Ecto neural progenitor cell (in vitro differentiated cells): ENCODE measurements at regions not wholly inside any gene's neighbourhood (a gene's known extent, or its start where the extent isn't known, plus 50 kb on each side); places are given as distances from the start of the nearest gene placed in this dataset.

Source experiments
- DNase-seq: peaks from one replicate; pipeline ENCODE4 v3.0.0-alpha.2; 2018; ENCODE audit warnings: low spot score

GRCh38 chr5:28780083-28780692 lies 1741.8 kb upstream of the CDH9 start:
- no peak for DNase-seq

DNA sequence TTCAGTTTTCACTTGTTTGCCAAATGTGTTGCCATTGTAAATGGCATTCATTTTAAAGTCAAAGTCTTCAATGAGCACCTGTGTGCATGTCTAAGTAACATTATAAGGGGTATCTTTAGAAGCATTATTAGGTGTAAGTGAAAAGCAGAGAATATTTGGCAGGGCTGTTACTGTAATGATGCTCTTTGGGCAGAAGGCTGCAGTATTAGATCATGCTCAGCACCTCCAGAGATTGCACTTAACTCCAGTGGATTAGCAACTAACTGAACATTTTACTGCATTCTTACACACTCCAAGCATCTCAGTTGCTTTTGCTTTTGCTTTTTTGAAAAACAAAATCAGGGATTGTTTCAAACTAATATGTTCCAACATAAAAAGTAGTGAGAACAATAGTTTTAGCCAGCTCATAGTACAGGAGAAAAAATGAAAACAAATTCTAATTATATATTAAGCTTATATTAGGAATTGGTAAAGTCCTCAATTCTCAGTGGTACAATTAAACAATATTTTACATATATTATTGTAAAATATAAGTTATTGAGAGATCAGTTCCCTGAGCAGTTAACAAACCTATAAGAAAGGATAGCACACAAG lies 1740.9 kb upstream of the CDH9 start:
- no peak for DNase-seq

DNA sequence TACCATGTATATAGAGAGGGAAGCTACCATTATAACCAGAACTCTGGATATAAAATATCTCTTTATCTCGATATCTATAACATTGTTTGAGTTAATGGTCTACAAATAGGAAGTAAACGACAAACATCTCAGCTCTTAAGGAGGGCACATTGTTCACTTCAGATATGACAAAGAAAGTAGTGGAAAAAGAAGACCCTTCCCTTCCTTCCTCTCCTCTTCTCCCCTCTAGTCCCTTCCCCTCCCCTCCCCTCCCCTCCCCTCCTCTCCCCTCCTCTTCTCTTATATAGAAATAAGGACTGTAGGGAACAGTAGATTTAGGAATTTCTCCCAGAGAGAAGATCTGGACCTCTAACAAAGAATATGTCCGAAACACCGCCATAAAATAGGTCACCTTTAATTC lies 1731.9 kb upstream of the CDH9 start:
- DNase-seq, result no peak

DNA sequence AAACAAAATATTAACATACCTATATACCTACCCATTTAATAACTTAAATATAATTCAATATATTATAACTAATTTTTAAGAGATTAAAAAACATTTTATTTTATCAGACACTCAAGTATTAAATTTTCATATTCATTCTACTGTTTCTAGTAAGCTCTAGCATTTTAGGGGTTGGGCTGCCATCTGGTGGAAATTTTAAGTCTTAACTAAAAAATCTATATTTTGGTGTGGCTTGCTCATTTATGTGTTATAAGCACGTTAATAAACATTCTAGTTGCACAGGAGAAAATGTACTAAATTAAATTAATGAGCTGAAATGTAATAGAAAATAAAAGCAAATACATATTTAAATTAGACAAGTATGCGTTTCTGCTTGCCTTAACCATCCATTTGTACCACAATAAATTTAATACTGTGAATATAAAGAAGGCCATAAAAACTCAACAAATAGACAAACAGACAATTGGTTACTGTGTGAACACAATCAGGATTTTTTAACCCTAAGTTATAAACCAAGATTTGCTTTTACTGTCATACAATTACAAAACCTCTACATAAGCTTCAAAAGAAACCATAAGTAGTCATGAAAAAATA lies 1728.3 kb upstream of the CDH9 start:
- DNase-seq, result no peak

DNA sequence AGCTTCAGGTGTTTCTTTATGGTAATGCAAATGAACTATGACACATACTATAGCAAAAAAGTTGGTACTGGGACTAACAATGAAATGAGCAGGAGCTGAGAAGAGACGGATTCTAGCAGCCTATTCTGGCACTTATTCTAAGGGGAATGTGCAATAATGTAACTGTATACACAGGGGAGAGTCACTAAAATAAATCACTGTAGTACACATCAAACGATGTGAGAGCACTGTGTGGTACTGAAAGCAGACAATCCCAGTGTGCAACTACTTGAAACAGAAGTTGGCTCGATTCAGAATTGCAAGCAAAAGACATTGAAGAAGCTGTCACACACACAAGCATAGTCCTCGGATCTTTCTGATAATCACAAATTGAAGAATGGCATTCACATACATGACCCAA lies 1713.0 kb upstream of the CDH9 start:
- no peak for DNase-seq

GRCh38 chr5:28750251-28750650 lies 1711.9 kb upstream of the CDH9 start:
- no peak for DNase-seq

- DNase-seq, result no peak
These were observed 1710.1 kb upstream of the CDH9 start for GRCh38 chr5:28748446-28748845.

DNA sequence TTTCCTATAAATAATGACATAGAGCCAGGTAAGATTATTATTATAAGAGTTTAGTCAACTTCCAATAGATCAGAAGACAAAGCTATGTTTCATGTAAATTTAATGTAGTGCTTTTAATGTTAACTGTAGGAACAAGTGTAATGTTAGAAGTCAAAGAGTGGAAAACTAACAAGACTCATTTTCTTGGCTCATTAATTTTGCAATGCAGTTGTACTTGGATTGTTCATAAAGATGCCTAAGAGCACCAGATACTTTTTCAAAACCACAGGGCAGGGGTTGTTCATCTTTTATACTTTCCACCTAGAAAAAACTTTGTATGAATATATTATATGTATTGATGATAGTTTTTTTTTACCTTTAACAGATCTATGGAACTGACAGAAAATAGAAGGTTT lies 1705.3 kb upstream of the CDH9 start:
- DNase-seq, result no peak

DNA sequence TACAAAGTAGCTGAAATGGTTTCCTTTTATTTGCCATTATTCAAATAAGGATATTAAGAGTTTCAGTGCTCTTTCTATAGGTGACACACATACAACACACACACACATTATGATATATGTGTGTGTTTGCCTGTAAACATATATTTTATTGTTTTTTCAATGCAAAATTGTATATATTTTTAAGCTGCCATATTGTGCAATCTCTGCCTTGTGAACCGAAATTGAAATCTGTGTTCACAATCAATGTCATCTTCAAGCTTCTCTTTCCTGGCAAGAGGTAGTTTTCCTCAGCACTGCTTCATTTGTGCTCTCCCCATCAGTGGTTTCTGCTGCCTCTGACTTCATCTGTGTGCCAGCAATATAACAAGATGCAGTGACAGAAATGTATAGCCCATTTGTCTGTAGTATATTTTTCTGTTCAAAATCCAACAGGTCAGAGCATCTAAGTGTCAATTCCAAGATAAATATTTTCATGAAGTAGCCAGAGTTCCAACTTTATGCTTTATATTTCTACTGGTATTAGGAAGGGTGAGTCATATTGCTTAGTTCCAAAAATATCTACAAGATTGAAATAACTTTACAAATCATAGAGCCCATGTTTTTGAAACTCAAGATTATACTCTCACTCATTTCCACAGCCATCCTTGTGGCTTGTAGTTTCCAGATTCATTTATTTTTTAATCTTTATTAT lies 1704.8 kb upstream of the CDH9 start:
- DNase-seq, result no peak

DNA sequence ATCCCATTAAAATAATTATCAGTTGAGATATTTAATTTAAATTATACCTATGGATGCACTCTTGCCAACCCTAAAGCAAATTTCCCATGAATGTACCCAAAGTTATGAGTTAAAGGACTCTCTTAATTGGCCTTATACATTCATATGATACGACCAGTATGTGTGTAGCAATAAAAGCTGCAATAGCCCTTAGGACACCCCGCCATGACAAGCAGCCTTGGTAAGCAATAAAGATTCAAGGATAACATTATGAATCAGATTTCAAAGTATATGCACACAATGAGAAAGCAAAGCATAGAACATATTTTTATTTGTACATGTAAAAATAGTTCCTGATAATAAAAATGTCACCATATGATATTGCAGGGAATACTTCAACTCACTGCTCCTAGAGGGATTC lies 1699.3 kb upstream of the CDH9 start:
- DNase-seq, result no peak

GRCh38 chr5:28737222-28737621 lies 1698.8 kb upstream of the CDH9 start:
- no peak for DNase-seq

- DNase-seq, result no peak
These were observed 1696.0 kb upstream of the CDH9 start for GRCh38 chr5:28734396-28734795.

GRCh38 chr5:28729067-28729466 lies 1690.7 kb upstream of the CDH9 start:
- no peak for DNase-seq

DNA sequence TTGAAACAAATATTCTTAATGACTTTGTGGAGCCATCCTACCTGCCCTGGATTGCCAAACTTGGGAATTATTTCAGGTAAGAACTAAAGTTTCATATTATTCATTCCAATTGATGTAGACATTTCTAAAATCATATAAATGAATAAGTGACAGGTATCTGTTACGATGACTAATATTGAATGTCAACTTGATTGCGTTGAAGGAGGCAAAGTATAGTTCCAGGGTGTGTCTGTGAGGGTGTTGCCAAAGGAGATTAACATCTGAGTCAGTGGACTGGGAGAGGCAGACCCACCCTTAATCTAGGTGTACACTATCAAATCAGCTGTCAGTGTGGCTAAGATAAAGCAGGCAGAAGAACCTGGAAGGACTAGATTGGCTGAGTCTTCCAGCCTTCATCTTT lies 1688.4 kb upstream of the CDH9 start:
- DNase-seq, result no peak

DNA sequence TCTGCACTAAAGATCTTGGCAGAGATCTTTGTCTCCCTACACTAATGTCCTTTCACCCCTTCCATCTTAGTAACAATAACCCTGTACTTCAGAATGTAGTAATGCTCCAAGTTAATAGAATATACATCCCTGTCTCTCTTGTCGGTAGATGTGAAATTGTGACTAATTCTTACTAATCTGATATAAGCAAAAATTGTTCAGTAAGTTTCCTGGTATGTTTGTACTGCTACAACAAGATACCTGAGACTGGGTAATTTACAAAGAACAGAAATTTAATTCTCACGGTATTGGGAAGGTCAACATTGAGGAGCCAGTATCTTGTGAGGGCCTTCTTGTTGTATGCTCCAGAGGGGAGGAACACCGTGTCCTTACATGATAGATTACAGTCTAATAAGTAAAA lies 1686.6 kb upstream of the CDH9 start:
- no peak for DNase-seq

DNA sequence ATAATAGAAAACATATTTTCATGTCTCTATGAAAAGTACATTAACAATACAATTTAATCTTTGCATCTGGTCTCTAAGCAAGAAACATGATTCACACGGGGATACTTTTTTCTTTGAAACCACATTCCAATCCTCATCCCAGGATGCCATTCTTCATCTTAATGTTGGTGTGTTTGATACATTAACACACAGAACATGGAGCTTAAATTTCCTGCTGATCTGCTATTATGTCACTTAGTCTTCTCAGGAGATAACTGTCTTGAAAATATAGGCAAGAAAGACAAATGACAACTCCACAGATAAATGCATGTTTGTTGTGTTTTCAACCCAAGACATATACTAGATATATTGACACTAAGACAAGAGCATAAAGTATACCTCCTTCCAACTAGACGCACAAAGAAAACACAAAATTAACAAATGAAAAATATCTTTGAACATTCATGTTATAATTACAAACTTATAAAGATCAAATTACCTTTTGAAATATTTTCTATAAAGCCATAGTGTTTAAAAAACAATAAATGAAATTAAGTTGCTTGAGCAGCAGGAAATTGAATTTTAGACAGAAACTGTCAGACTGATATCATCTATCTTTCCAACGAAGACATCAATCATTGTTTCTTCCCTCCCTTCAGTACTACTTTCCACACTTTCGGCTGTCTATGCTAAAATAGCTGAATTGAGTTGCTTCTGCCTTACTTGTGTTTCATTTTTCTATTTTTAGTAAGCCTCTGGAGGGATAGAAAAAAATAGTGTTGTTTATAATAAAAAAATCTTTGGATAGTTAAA lies 1676.7 kb upstream of the CDH9 start:
- DNase-seq, result no peak

GRCh38 chr5:28710360-28710759 lies 1672.0 kb upstream of the CDH9 start:
- DNase-seq, result no peak

- no peak for DNase-seq
These were observed 1670.1 kb upstream of the CDH9 start for GRCh38 chr5:28708472-28708871.

DNA sequence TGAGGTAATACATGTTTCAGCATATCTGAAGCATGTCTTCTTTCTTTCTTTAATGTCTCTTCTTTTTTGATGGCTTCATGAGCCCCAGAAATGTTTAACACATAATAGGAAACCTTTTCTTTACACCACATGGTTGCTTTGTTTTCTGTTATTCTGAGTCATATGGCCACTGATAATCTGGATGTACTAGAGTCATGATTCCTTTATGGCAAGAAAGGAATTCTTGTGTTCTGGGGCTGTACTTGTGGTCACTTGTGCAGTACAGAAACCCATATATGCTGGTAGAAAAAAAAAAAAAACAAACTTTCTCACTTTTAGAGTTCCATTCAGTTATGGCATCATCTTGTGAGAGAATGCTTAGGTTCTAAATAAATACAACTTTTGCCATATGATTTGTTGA lies 1669.3 kb upstream of the CDH9 start:
- DNase-seq, result no peak

DNA sequence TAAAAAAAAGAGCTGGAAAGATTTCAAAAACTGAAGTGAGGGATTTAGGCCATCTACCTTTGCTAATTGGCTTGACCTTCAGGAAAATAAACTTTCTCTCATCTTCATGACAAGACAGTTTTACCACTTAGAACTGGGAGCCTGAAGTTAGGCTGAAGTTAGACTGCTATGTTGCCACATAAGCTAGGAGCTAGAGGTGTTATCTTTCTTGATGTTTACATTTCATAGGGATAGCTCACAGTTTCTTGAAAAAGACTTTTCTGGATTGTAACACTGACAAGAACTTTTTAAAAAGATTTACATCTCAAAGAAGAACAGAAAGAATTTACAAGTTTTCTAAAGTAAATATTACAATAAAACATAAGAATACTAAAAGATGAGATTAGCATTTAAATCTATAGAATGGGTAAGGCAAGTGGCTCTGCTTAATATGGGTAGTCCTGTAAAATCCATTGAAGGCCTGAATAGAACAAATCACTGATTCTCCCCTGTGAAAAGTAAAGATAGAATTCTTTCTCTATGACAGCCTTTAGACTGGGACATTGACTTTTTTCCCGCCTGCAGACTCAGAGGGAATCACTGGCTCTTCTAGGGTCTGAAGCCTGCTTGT lies 1665.4 kb upstream of the CDH9 start:
- no peak for DNase-seq

DNA sequence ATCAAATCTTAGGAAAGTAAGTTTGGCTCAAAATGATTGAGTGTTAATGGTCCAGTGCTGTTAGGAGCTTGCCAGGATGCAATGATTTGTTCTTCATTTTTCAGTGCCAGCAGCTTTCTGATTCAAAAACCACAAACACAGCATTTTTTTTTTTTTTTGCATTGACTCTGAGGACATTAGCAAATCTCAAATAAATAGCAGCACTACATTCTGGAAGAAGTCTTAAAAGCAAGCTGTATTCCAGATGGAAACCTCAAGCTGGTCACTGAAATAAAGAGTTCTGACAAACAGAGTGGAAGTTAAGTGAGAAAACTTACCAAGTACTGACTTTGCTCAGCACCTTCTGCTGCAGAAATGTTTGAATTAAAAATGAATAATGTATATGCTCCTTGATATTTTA lies 1653.1 kb upstream of the CDH9 start:
- DNase-seq, result no peak

DNA sequence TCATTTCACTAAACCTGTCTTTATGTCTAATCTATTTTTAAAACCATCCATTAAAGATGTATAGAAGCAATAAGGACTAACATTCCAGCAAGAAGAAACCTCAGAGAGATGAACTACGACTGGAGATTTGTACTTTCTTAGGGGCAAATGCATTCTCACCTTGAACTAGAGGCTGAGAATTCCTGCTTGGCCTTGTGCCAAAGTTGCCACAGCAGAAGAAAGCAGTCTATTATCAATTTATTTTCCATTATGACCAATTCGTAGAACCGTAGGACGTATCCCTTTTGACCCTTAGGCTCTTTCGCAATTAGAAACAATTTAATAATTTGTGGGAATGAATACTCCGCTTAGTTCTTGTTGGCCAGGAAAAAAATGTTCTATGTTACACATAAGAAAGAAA lies 1647.4 kb upstream of the CDH9 start:
- DNase-seq, result no peak
